Astrocyte (in vitro differentiated cells and primary cell): ENCODE measurements at regions not wholly inside any gene's neighbourhood (a gene's known extent, or its start where the extent isn't known, plus 50 kb on each side); places are given as distances from the start of the nearest gene placed in this dataset.
A peak's percentile ranks its signal among the peaks of the same experiment; 100 is the strongest.

ENCODE experiments used
- DNase-seq: peaks from one replicate; pipeline ENCODE4 v3.0.0-alpha.2; 2010; ENCODE audit warnings: low read depth
- FAIRE-seq: peaks from 2 replicates; lab custom pipeline; 2011; peaks lifted over from hg19 to GRCh38; lab: Jason Lieb, UNC
- H2AFZ ChIP-seq: 2 replicates; pipeline ENCODE4 v1.6.0; 2012; ENCODE audit warnings: low read depth, low read length, inconsistent platforms
- H3K27ac ChIP-seq: 2 replicates; pipeline ENCODE4 v1.5.1; 2011; ENCODE audit warnings: low read depth, low read length, inconsistent platforms
- H3K27me3 ChIP-seq: 2 replicates; pipeline ENCODE4 v1.6.0; 2011; ENCODE audit warnings: low read length, inconsistent platforms; ENCODE audit not compliant: insufficient read depth
- H3K36me3 ChIP-seq: 2 replicates; pipeline ENCODE4 v1.5.1; 2011; ENCODE audit warnings: low read length, inconsistent platforms; ENCODE audit not compliant: insufficient read depth
- H3K4me1 ChIP-seq: 2 replicates; pipeline ENCODE4 v1.5.1; 2011; ENCODE audit warnings: low read length, inconsistent platforms; ENCODE audit not compliant: insufficient read depth
- H3K4me2 ChIP-seq: 2 replicates; pipeline ENCODE4 v1.6.0; 2012; ENCODE audit warnings: low read length, inconsistent platforms
- H3K4me3 ChIP-seq: 2 replicates; pipeline ENCODE4 v1.5.1; 2011; ENCODE audit warnings: low read depth, mild to moderate bottlenecking, low read length, inconsistent platforms; ENCODE audit not compliant: insufficient read depth
- H3K79me2 ChIP-seq: 2 replicates; pipeline ENCODE4 v1.6.0; 2012; ENCODE audit warnings: mild to moderate bottlenecking, low read length, inconsistent platforms; ENCODE audit not compliant: insufficient read depth
- H3K9ac ChIP-seq: 2 replicates; pipeline ENCODE4 v1.6.0; 2012; ENCODE audit warnings: mild to moderate bottlenecking, low read length, inconsistent platforms
- H3K9me3 ChIP-seq: 2 replicates; pipeline ENCODE4 v1.5.1; 2012; ENCODE audit warnings: low read depth, mild to moderate bottlenecking, low read length, inconsistent platforms; ENCODE audit not compliant: insufficient read depth
- H4K20me1 ChIP-seq: 2 replicates; pipeline ENCODE4 v1.6.0; 2012; ENCODE audit warnings: low read length, inconsistent platforms; ENCODE audit not compliant: insufficient read depth
- H3K27ac Mint-ChIP-seq: one replicate; pipeline ENCODE4 v1.8.0; 2021; ENCODE audit warnings: mild to moderate bottlenecking, mixed read lengths; ENCODE audit not compliant: unreplicated experiment
- H3K27me3 Mint-ChIP-seq: one replicate; pipeline ENCODE4 v1.8.0; 2021; ENCODE audit warnings: low read depth, mixed read lengths; ENCODE audit not compliant: unreplicated experiment
- H3K36me3 Mint-ChIP-seq: one replicate; pipeline ENCODE4 v1.8.0; 2021; ENCODE audit warnings: low read depth, mixed read lengths; ENCODE audit not compliant: unreplicated experiment
- H3K4me1 Mint-ChIP-seq: one replicate; pipeline ENCODE4 v1.8.0; 2021; ENCODE audit warnings: low read depth, mixed read lengths; ENCODE audit not compliant: unreplicated experiment
- H3K4me3 Mint-ChIP-seq: one replicate; pipeline ENCODE4 v1.8.0; 2021; ENCODE audit warnings: mild to moderate bottlenecking, moderate library complexity, mixed read lengths; ENCODE audit not compliant: unreplicated experiment
- H3K9me3 Mint-ChIP-seq: one replicate; pipeline ENCODE4 v1.8.0; 2021; ENCODE audit warnings: mild to moderate bottlenecking, mixed read lengths; ENCODE audit not compliant: unreplicated experiment
- CTCF ChIP-seq: IDR thresholded peaks from 2 replicates; pipeline ENCODE4 v1.5.1; 2011; ENCODE audit warnings: low read depth, mild to moderate bottlenecking, inconsistent platforms, low read length, moderate library complexity; ENCODE audit not compliant: insufficient read depth
- EZH2 ChIP-seq: IDR thresholded peaks from 2 replicates; pipeline ENCODE4 v1.6.1; 2012; ENCODE audit warnings: mild to moderate bottlenecking, low read length, inconsistent platforms; ENCODE audit not compliant: insufficient read depth

- H3K4me1 Mint-ChIP-seq, result peaks cover 23% of the 10 kb centered on the region
- no peak overlapping the region for H3K27ac ChIP-seq
- H3K4me3 ChIP-seq, result no peak overlapping the region
- no peak overlapping the region for H2AFZ ChIP-seq
- H3K4me2 ChIP-seq, result no peak overlapping the region
- H3K9me3 Mint-ChIP-seq, result peaks cover 12% of the 10 kb centered on the region
- H3K9me3 ChIP-seq, result no peaks in the 10 kb centered on the region
- no peaks in the 10 kb centered on the region for H3K27me3 Mint-ChIP-seq
- no peaks in the 10 kb centered on the region for H3K79me2 ChIP-seq
- no peak overlapping the region for H3K27ac Mint-ChIP-seq
- DNase-seq (peak; percentile 40), FAIRE-seq (no peak)
- no peaks in the 10 kb centered on the region for H3K36me3 Mint-ChIP-seq
- no peaks in the 10 kb centered on the region for H3K36me3 ChIP-seq
- H3K9ac ChIP-seq, result no peak overlapping the region
- no peak overlapping the region for H3K4me3 Mint-ChIP-seq
- no peaks in the 10 kb centered on the region for H4K20me1 ChIP-seq
- H3K27me3 ChIP-seq, result no peaks in the 10 kb centered on the region
- peaks cover 5% of the 10 kb centered on the region for H3K4me1 ChIP-seq
- no peak for TF ChIP-seq EZH2
- TF ChIP-seq CTCF, result no peak
Measured at GRCh38 chr3:110341047-110341446, 730.6 kb upstream of the NECTIN3 start.

- Mint-ChIP-seq H3K27me3 (no peaks in the 10 kb centered on the region), H3K9me3 (no peaks in the 10 kb centered on the region), H3K4me1 (peaks cover 23% of the 10 kb centered on the region), H3K4me3 (no peak overlapping the region), H3K36me3 (no peaks in the 10 kb centered on the region), H3K27ac (peak overlapping the region; percentile 41)
- H3K79me2 ChIP-seq, result no peaks in the 10 kb centered on the region
- no peak overlapping the region for H2AFZ ChIP-seq
- TF ChIP-seq EZH2 (no peak), CTCF (no peak)
- no peak overlapping the region for H3K4me2 ChIP-seq
- peaks cover 5% of the 10 kb centered on the region for H3K4me1 ChIP-seq
- H3K9me3 ChIP-seq, result no peaks in the 10 kb centered on the region
- DNase-seq (peak; percentile 47), FAIRE-seq (peak; percentile 75)
- no peaks in the 10 kb centered on the region for H3K27me3 ChIP-seq
- H3K4me3 ChIP-seq, result no peak overlapping the region
- no peak overlapping the region for H3K27ac ChIP-seq
- no peaks in the 10 kb centered on the region for H3K36me3 ChIP-seq
- no peak overlapping the region for H3K9ac ChIP-seq
- H4K20me1 ChIP-seq, result no peaks in the 10 kb centered on the region
Measured at GRCh38 chr3:110343376-110343775, 728.2 kb upstream of the NECTIN3 start.

GRCh38 chr3:110343945-110344344 lies 727.7 kb upstream of the NECTIN3 start:
- H3K27me3 ChIP-seq, result no peaks in the 10 kb centered on the region
- H3K4me1 ChIP-seq, result peaks cover 5% of the 10 kb centered on the region
- no peak for TF ChIP-seq EZH2
- no peak for TF ChIP-seq CTCF
- H3K4me3 ChIP-seq, result no peak overlapping the region
- no peak overlapping the region for H3K9ac ChIP-seq
- no peaks in the 10 kb centered on the region for H3K36me3 ChIP-seq
- H3K36me3 Mint-ChIP-seq, result no peaks in the 10 kb centered on the region
- H3K4me3 Mint-ChIP-seq, result no peak overlapping the region
- no peaks in the 10 kb centered on the region for H3K27me3 Mint-ChIP-seq
- no peak overlapping the region for H2AFZ ChIP-seq
- H3K4me2 ChIP-seq, result no peak overlapping the region
- no peak overlapping the region for H3K27ac ChIP-seq
- DNase-seq (no peak), FAIRE-seq (peak; percentile 73)
- no peaks in the 10 kb centered on the region for H3K79me2 ChIP-seq
- H3K9me3 ChIP-seq, result no peaks in the 10 kb centered on the region
- peaks cover 23% of the 10 kb centered on the region for H3K4me1 Mint-ChIP-seq
- H3K27ac Mint-ChIP-seq, result peak overlapping the region; percentile 41
- H4K20me1 ChIP-seq, result no peaks in the 10 kb centered on the region
- no peaks in the 10 kb centered on the region for H3K9me3 Mint-ChIP-seq
